H9 (cell line): ENCODE measurements at regions not wholly inside any gene's neighbourhood (a gene's known extent, or its start where the extent isn't known, plus 50 kb on each side); places are given as distances from the start of the nearest gene placed in this dataset.

ENCODE experiments used
- DNase-seq: peaks from one replicate; pipeline ENCODE4 v3.0.0-alpha.2; 2017
- H2AFZ ChIP-seq: one replicate; pipeline ENCODE4 v1.6.1; 2013; ENCODE audit warnings: mild to moderate bottlenecking, low read length, control low read depth, moderate library complexity
- H2AK5ac ChIP-seq: 2 replicates; pipeline ENCODE4 v1.6.1; 2013; ENCODE audit warnings: low read length, control low read depth, mixed read lengths; ENCODE audit not compliant: insufficient read length
- H2BK120ac ChIP-seq: one replicate; pipeline ENCODE4 v1.6.1; 2013; ENCODE audit warnings: low read depth, mild to moderate bottlenecking, low read length, control low read depth, inconsistent platforms; ENCODE audit not compliant: poor library complexity, severe bottlenecking
- H2BK12ac ChIP-seq: 2 replicates; pipeline ENCODE4 v1.6.1; 2013; ENCODE audit warnings: low read length, control low read depth, mixed read lengths, low read depth; ENCODE audit not compliant: insufficient read length
- H2BK15ac ChIP-seq: 2 replicates; pipeline ENCODE4 v1.6.1; 2013; ENCODE audit warnings: low read depth, low read length, control low read depth
- H2BK20ac ChIP-seq: one replicate; pipeline ENCODE4 v1.6.1; 2013; ENCODE audit warnings: low read depth, mild to moderate bottlenecking, low read length, control low read depth, inconsistent platforms; ENCODE audit not compliant: poor library complexity, severe bottlenecking
- H2BK5ac ChIP-seq: 2 replicates; pipeline ENCODE4 v1.6.1; 2013; ENCODE audit warnings: low read length, control low read depth, mixed read lengths; ENCODE audit not compliant: insufficient read length
- H3K14ac ChIP-seq: 2 replicates; pipeline ENCODE4 v1.6.1; 2013; ENCODE audit warnings: low read length, control low read depth; ENCODE audit not compliant: insufficient read depth
- H3K18ac ChIP-seq: 2 replicates; pipeline ENCODE4 v1.6.1; 2013; ENCODE audit warnings: low read depth, mild to moderate bottlenecking, mixed read lengths, low read length, control low read depth; ENCODE audit not compliant: insufficient read length
- H3K23ac ChIP-seq: 2 replicates; pipeline ENCODE4 v1.6.1; 2013; ENCODE audit warnings: low read length, control low read depth, mixed read lengths, low read depth; ENCODE audit not compliant: insufficient read length
- H3K23me2 ChIP-seq: 2 replicates; pipeline ENCODE4 v1.6.1; 2013; ENCODE audit warnings: low read depth, mild to moderate bottlenecking, mixed read lengths, low read length, control low read depth; ENCODE audit not compliant: insufficient read length, poor library complexity, severe bottlenecking
- H3K27ac ChIP-seq: 2 replicates; pipeline ENCODE4 v1.5.1; 2013; ENCODE audit warnings: low read length, control low read depth, mixed read lengths, low read depth; ENCODE audit not compliant: insufficient read length
- H3K27me3 ChIP-seq: 2 replicates; pipeline ENCODE4 v1.6.1; 2013; ENCODE audit warnings: low read length, control low read depth, inconsistent platforms; ENCODE audit not compliant: insufficient read depth
- H3K4ac ChIP-seq: 2 replicates; pipeline ENCODE4 v1.6.1; 2013; ENCODE audit warnings: low read depth, mild to moderate bottlenecking, control low read depth, inconsistent platforms, low read length, moderate library complexity
- H3K4me1 ChIP-seq: 2 replicates; pipeline ENCODE4 v1.6.1; 2013; ENCODE audit warnings: low read length, control low read depth, inconsistent platforms; ENCODE audit not compliant: insufficient read depth
- H3K4me2 ChIP-seq: 2 replicates; pipeline ENCODE4 v1.6.1; 2013; ENCODE audit warnings: low read length, control low read depth, mixed read lengths; ENCODE audit not compliant: insufficient read length, insufficient read depth
- H3K56ac ChIP-seq: 2 replicates; pipeline ENCODE4 v1.6.1; 2013; ENCODE audit warnings: low read depth, mild to moderate bottlenecking, mixed read lengths, low read length, control low read depth; ENCODE audit not compliant: insufficient read length
- H3K79me1 ChIP-seq: 2 replicates; pipeline ENCODE4 v1.6.1; 2013; ENCODE audit warnings: low read depth, mild to moderate bottlenecking, moderate library complexity, low read length, control low read depth, inconsistent platforms; ENCODE audit not compliant: insufficient read depth, poor library complexity, severe bottlenecking
- H3K79me2 ChIP-seq: 2 replicates; pipeline ENCODE4 v1.6.1; 2013; ENCODE audit warnings: low read length, control low read depth, inconsistent platforms; ENCODE audit not compliant: insufficient read depth
- H3K9ac ChIP-seq: 2 replicates; pipeline ENCODE4 v1.6.1; 2013; ENCODE audit warnings: low read length, control low read depth, mixed read lengths; ENCODE audit not compliant: insufficient read length; ENCODE audit errors: extremely low read depth
- H3K9me3 ChIP-seq: one replicate; pipeline ENCODE4 v1.6.1; 2013; ENCODE audit warnings: low read depth, low read length, inconsistent platforms; ENCODE audit not compliant: control insufficient read depth
- H3T11ph ChIP-seq: one replicate; pipeline ENCODE4 v1.6.1; 2013; ENCODE audit warnings: mild to moderate bottlenecking, low read length, control low read depth, inconsistent platforms
- H4K20me1 ChIP-seq: one replicate; pipeline ENCODE4 v1.6.1; 2013; ENCODE audit not compliant: control insufficient read depth, insufficient read length, insufficient read depth
- H4K5ac ChIP-seq: 2 replicates; pipeline ENCODE4 v1.6.1; 2013; ENCODE audit warnings: low read depth, mild to moderate bottlenecking, mixed read lengths, low read length, control low read depth; ENCODE audit not compliant: insufficient read length
- H4K8ac ChIP-seq: replicated peaks from 2 replicates; pipeline ENCODE4 v1.6.1; 2013; ENCODE audit warnings: low read length, control low read depth, mixed read lengths, low read depth; ENCODE audit not compliant: insufficient read length
- H4K91ac ChIP-seq: 2 replicates; pipeline ENCODE4 v1.6.1; 2013; ENCODE audit warnings: low read depth, mild to moderate bottlenecking, moderate library complexity, mixed read lengths, low read length, control low read depth; ENCODE audit not compliant: insufficient read length
- H3K27ac Mint-ChIP-seq, 3 experiments: 2 replicates in 2 of 3; 3 replicates in 1 of 3; pipeline ENCODE4 v1.8.0; 2020 to 2021; ENCODE audit warnings: mixed read lengths in 3 of 3, mild to moderate bottlenecking in 1 of 3, moderate library complexity in 1 of 3
- H3K27me3 Mint-ChIP-seq: 2 replicates; pipeline ENCODE4 v1.8.0; 2021; ENCODE audit warnings: low read depth, mild to moderate bottlenecking, moderate library complexity, mixed read lengths
- H3K36me3 Mint-ChIP-seq, 3 experiments: 2 replicates in 2 of 3; 3 replicates in 1 of 3; pipeline ENCODE4 v1.8.0; 2020 to 2021; ENCODE audit warnings: low read depth in 3 of 3, mixed read lengths in 3 of 3; ENCODE audit not compliant: insufficient read depth in 1 of 3
- H3K4me1 Mint-ChIP-seq, 2 experiments: 2 replicates each; pipeline ENCODE4 v1.8.0; 2020; ENCODE audit warnings: mixed read lengths in 2 of 2
- H3K4me3 Mint-ChIP-seq, 2 experiments: 2 replicates in 1 of 2; 3 replicates in 1 of 2; pipeline ENCODE4 v1.8.0; 2020 to 2021; ENCODE audit warnings: mild to moderate bottlenecking in 2 of 2, mixed read lengths in 2 of 2, moderate library complexity in 1 of 2
- H3K9me3 Mint-ChIP-seq, 2 experiments: 2 replicates in 1 of 2; 3 replicates in 1 of 2; pipeline ENCODE4 v1.8.0; 2020; ENCODE audit warnings: mild to moderate bottlenecking in 2 of 2, mixed read lengths in 2 of 2, moderate library complexity in 1 of 2
- CTCF ChIP-seq: fragments of 200-600 bp; sonication (generic); conservative IDR thresholded peaks from 3 replicates; pipeline ENCODE4 v1.8.0; 2021; ENCODE audit warnings: antibody characterized with exemption, mild to moderate bottlenecking

GRCh38 chr7:85342781-85343180 lies 155.9 kb upstream of the SEMA3D start:
- H3K9me3 ChIP-seq = no peaks in the 10 kb centered on the region
- no peak overlapping the region for H3K14ac ChIP-seq
- H3K9me3 Mint-ChIP-seq = no peaks in the 10 kb centered on the region
- no peak overlapping the region for H4K5ac ChIP-seq
- no peaks in the 10 kb centered on the region for H3K27me3 ChIP-seq
- H3K79me1 ChIP-seq = no peaks in the 10 kb centered on the region
- H2AFZ ChIP-seq = no peak overlapping the region
- H3K4me1 Mint-ChIP-seq = peaks cover 2 to 5% of the 10 kb centered on the region in 2 experiments; a peak in 2 of 4 replicates
- no peak overlapping the region for H2AK5ac ChIP-seq
- no peaks in the 10 kb centered on the region for H3K27me3 Mint-ChIP-seq
- H3K27ac ChIP-seq = no peak overlapping the region
- no peak overlapping the region for H3T11ph ChIP-seq
- H2BK120ac ChIP-seq = no peak overlapping the region
- H3K27ac Mint-ChIP-seq = no peak overlapping the region
- H2BK15ac ChIP-seq = no peak overlapping the region
- TF ChIP-seq CTCF = no peak
- H4K91ac ChIP-seq = no peak overlapping the region
- H3K9ac ChIP-seq = no peak overlapping the region
- no peaks in the 10 kb centered on the region for H3K23me2 ChIP-seq
- H4K20me1 ChIP-seq = no peaks in the 10 kb centered on the region
- no peak overlapping the region for H2BK5ac ChIP-seq
- no peak overlapping the region for H3K18ac ChIP-seq
- H3K23ac ChIP-seq = no peak overlapping the region
- H3K36me3 Mint-ChIP-seq = no peaks in the 10 kb centered on the region
- no peak overlapping the region for H3K4ac ChIP-seq
- no peaks in the 10 kb centered on the region for H3K79me2 ChIP-seq
- no peak for DNase-seq
- H4K8ac ChIP-seq = no peak overlapping the region
- H3K4me2 ChIP-seq = no peak overlapping the region
- H2BK20ac ChIP-seq = no peak overlapping the region
- no peaks in the 10 kb centered on the region for H3K4me1 ChIP-seq
- H2BK12ac ChIP-seq = no peak overlapping the region
- H3K4me3 Mint-ChIP-seq = no peak overlapping the region
- no peak overlapping the region for H3K56ac ChIP-seq
